ENCODE measurements at regions not wholly inside any gene's neighbourhood (a gene's known extent, or its start where the extent isn't known, plus 50 kb on each side); places are given as distances from the start of the nearest gene placed in this dataset.
"Not testable (repeated sequence)": the region's sequence is repeated elsewhere in the genome, so short reads cannot be mapped to it uniquely, and the experiment has no call there.

GRCh38 chr7:34493752-34494151, 164.3 kb upstream of the NPSR1 start:
- no peak for DNase-seq

- no peak for DNase-seq
These were observed 160.8 kb upstream of the NPSR1 start for GRCh38 chr7:34497153-34497777.

GRCh38 chr7:34501156-34501555, 156.9 kb upstream of the NPSR1 start:
- no peak for DNase-seq

GRCh38 chr7:34507191-34507590, 150.8 kb upstream of the NPSR1 start:
- DNase-seq = no peak

- no peak for DNase-seq
These were observed 134.6 kb upstream of the NPSR1 start for GRCh38 chr7:34523226-34523918.

- DNase-seq = no peak
These were observed 127.8 kb upstream of the NPSR1 start for GRCh38 chr7:34530259-34530658.

- no peak for DNase-seq
These were observed 119.0 kb upstream of the NPSR1 start for GRCh38 chr7:34539003-34539402.

GRCh38 chr7:34544621-34545020, 113.4 kb upstream of the NPSR1 start:
- DNase-seq = no peak

GRCh38 chr7:34550996-34551395, 107.0 kb upstream of the NPSR1 start:
- DNase-seq = no peak

GRCh38 chr7:34552502-34552901, 105.5 kb upstream of the NPSR1 start:
- no peak for DNase-seq

- no peak for DNase-seq
These were observed 100.0 kb upstream of the NPSR1 start for GRCh38 chr7:34558022-34558421.

GRCh38 chr7:34564091-34564490, 93.9 kb upstream of the NPSR1 start:
- DNase-seq = no peak

GRCh38 chr7:34567906-34568305, 90.1 kb upstream of the NPSR1 start:
- DNase-seq = no peak

GRCh38 chr7:34569975-34570699, 87.9 kb upstream of the NPSR1 start:
- no peak for DNase-seq

- DNase-seq = no peak
These were observed 83.0 kb upstream of the NPSR1 start for GRCh38 chr7:34575006-34575405.

- DNase-seq = not testable (repeated sequence)
These were observed 80.1 kb upstream of the NPSR1 start for GRCh38 chr7:34577934-34578333.

- DNase-seq = not testable (repeated sequence)
These were observed 76.3 kb upstream of the NPSR1 start for GRCh38 chr7:34581698-34582097.

GRCh38 chr7:34584526-34584925, 73.5 kb upstream of the NPSR1 start:
- DNase-seq = no peak

GRCh38 chr7:34596887-34597286, 61.1 kb upstream of the NPSR1 start:
- DNase-seq = no peak

GRCh38 chr7:34603711-34604444, 54.1 kb upstream of the NPSR1 start:
- DNase-seq = no peak

Measured in NCI-H2029 treated with DMSO at 0.1 percent for 48 hours (cell line).